ENCODE measurements at regions not wholly inside any gene's neighbourhood (a gene's known extent, or its start where the extent isn't known, plus 50 kb on each side); places are given as distances from the start of the nearest gene placed in this dataset.

DNA sequence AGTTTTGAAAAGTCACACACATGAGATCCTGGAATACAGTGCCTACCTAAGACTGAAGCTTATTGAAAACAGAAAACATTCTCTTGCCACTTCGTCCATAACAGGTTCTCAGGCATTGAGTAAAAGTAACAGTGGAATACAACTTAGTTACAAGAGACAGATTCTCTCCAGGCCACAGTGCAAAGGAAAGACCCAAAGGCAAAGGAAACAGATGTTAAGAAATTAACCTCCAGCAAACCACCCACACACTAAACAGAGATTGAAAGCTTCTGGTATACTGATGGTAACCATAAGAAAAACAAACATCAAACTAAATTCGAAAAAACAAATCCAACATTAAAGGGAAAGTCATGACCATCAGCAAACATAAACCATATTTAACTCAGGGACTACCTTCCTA, 914.7 kb downstream of the SLITRK5 start:
- Histone ChIP-seq H3K36me3 (ENCODE audit: low read depth) (no peaks in the 10 kb centered on the region), H3K79me2 (ENCODE audit: low read depth) (no peaks in the 10 kb centered on the region), H3K4me2 (no peak overlapping the region), H3K27ac (no peak overlapping the region), H3K4me3 (no peak overlapping the region), H3K9me2 (ENCODE audit: insufficient read depth) (peaks cover 4% of the 10 kb centered on the region; the same call in 1 of the 2 replicates), H3F3A (ENCODE audit: insufficient read depth, low read depth) (no peaks in the 10 kb centered on the region), H2AFZ (0 out of 2 replicates have a peak overlapping the region, but pooled peaks have one; percentile 61), H3K4me1 (replicated peaks; ENCODE audit: insufficient read depth) (no peaks in the 10 kb centered on the region), H4K20me1 (ENCODE audit: insufficient read depth) (no peaks in the 10 kb centered on the region), H3K27me3 (ENCODE audit: insufficient read depth, low read depth) (no peaks in the 10 kb centered on the region), H3K9me3 (ENCODE audit: insufficient read depth, low read depth) (no peaks in the 10 kb centered on the region; the same call in 1 of the 2 replicates)
- TF ChIP-seq, protein P1, sequence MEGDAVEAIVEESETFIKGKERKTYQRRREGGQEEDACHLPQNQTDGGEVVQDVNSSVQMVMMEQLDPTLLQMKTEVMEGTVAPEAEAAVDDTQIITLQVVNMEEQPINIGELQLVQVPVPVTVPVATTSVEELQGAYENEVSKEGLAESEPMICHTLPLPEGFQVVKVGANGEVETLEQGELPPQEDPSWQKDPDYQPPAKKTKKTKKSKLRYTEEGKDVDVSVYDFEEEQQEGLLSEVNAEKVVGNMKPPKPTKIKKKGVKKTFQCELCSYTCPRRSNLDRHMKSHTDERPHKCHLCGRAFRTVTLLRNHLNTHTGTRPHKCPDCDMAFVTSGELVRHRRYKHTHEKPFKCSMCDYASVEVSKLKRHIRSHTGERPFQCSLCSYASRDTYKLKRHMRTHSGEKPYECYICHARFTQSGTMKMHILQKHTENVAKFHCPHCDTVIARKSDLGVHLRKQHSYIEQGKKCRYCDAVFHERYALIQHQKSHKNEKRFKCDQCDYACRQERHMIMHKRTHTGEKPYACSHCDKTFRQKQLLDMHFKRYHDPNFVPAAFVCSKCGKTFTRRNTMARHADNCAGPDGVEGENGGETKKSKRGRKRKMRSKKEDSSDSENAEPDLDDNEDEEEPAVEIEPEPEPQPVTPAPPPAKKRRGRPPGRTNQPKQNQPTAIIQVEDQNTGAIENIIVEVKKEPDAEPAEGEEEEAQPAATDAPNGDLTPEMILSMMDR (conservative IDR thresholded peaks at IDR 0.05): no peak
- ChIA-PET CTCF (no interaction called here), POLR2A (ENCODE audit: unreplicated experiment) (no interaction called here)
- DNase-seq: no peak
- BruUV-seq (replicated peaks): no TSS peak
- intact Hi-C loops (cut with micrococcal nuclease; ENCODE audit: unreplicated experiment): no loop called here

DNA sequence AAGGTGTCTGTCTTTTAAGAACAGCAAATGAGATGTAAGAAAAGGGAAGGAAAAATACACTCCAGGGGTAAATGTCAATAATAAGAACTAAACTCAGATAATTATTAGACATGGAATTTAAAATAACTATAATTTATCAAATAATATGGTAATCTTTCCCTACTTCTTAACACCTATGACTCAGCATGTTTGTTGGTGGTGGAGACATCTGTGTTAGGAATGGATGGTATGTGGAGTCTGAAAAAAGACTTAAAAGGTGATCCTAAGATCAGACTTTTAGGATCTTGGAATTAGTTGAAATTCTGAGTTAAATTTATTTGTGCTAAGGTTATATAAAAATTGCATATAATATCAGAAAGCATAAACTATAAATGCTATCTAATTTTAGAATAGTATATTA, 915.1 kb downstream of the SLITRK5 start:
- Histone ChIP-seq H3K4me1 (replicated peaks; ENCODE audit: insufficient read depth) (no peaks in the 10 kb centered on the region), H3F3A (ENCODE audit: insufficient read depth, low read depth) (no peaks in the 10 kb centered on the region), H3K36me3 (ENCODE audit: low read depth) (no peaks in the 10 kb centered on the region), H3K4me2 (no peak overlapping the region), H3K79me2 (ENCODE audit: low read depth) (no peaks in the 10 kb centered on the region), H3K27ac (no peak overlapping the region), H4K20me1 (ENCODE audit: insufficient read depth) (no peaks in the 10 kb centered on the region), H3K9me3 (ENCODE audit: insufficient read depth, low read depth) (no peaks in the 10 kb centered on the region; the same call in 1 of the 2 replicates), H2AFZ (0 out of 2 replicates have a peak overlapping the region, but pooled peaks have one; percentile 61), H3K9me2 (ENCODE audit: insufficient read depth) (peaks cover 4% of the 10 kb centered on the region; the same call in 1 of the 2 replicates), H3K27me3 (ENCODE audit: insufficient read depth, low read depth) (no peaks in the 10 kb centered on the region), H3K4me3 (no peak overlapping the region)
- TF ChIP-seq EZH2 (IDR thresholded peaks at IDR 0.05; ENCODE audit: low read depth): no peak
- TF ChIP-seq, protein P1 (conservative IDR thresholded peaks at IDR 0.05): no peak
- intact Hi-C loops (cut with micrococcal nuclease; ENCODE audit: unreplicated experiment): no loop called here
- no peak for DNase-seq
- CTCF ChIA-PET: no interaction called here
- no TSS peak for BruUV-seq (replicated peaks)
- POLR2A ChIA-PET (ENCODE audit: unreplicated experiment): no interaction called here

DNA sequence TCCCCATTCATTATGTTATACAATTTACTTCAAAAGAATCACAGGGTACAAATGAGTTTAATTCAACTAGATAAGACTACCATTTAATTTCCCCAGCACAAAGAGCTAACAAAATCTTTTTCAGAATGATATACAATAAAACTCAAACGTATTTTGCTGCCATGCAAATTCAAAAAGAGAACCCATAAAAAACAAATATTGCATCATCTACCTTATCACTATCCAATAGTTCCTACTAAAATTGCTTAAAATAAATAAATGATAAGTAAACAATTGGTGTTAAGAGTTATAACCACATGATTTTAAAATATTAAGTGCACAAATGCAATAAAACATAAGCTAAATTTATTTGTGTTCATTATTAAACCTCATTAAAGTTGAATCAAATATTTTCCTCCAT, 919.4 kb downstream of the SLITRK5 start:
- Histone ChIP-seq H3K4me2 (no peak overlapping the region), H4K20me1 (ENCODE audit: insufficient read depth) (no peaks in the 10 kb centered on the region), H3K36me3 (ENCODE audit: low read depth) (no peaks in the 10 kb centered on the region), H3K9me3 (ENCODE audit: insufficient read depth, low read depth) (no peaks in the 10 kb centered on the region), H3K27me3 (ENCODE audit: insufficient read depth, low read depth) (no peaks in the 10 kb centered on the region), H3K9me2 (ENCODE audit: insufficient read depth) (peaks cover 4% of the 10 kb centered on the region; the same call in 1 of the 2 replicates), H3K79me2 (ENCODE audit: low read depth) (no peaks in the 10 kb centered on the region), H3K4me3 (no peak overlapping the region), H3F3A (ENCODE audit: insufficient read depth, low read depth) (no peaks in the 10 kb centered on the region), H3K4me1 (replicated peaks; ENCODE audit: insufficient read depth) (no peaks in the 10 kb centered on the region), H3K27ac (no peak overlapping the region), H2AFZ (no peak overlapping the region)
- ChIA-PET CTCF (no interaction called here), POLR2A (ENCODE audit: unreplicated experiment) (no interaction called here)
- TF ChIP-seq, protein P1 (conservative IDR thresholded peaks at IDR 0.05): no peak
- TF ChIP-seq EZH2 (IDR thresholded peaks at IDR 0.05; ENCODE audit: low read depth): no peak
- BruUV-seq (replicated peaks): no TSS peak
- DNase-seq: no peak
- intact Hi-C loops (cut with micrococcal nuclease; ENCODE audit: unreplicated experiment): no loop called here
